AG04450 (cell line): ENCODE measurements at regions not wholly inside any gene's neighbourhood (a gene's known extent, or its start where the extent isn't known, plus 50 kb on each side); places are given as distances from the start of the nearest gene placed in this dataset.

Experiments
- CTCF ChIA-PET: fragments of 300-600, 350-600 bp; formaldehyde crosslinking; extraction: SDS; loops from one replicate; lab custom pipeline; 2022; ENCODE audit warnings: antibody characterized with exemption, inconsistent platforms; lab: Charles Lee
- POLR2A ChIA-PET: fragments of 350-600 bp; formaldehyde crosslinking; extraction: SDS; loops from one replicate; lab custom pipeline; 2021; ENCODE audit warnings: antibody characterized with exemption, inconsistent platforms; lab: Yijun Ruan, JAX
- DNase-seq: peaks from one replicate; pipeline ENCODE4 v3.0.0-alpha.2; 2011; ENCODE audit warnings: low read depth, low spot score
- H3K27ac ChIP-seq: one replicate; pipeline ENCODE4 v1.5.1; 2012; ENCODE audit warnings: low read depth, low read length, control low read depth
- H3K27me3 ChIP-seq: one replicate; pipeline ENCODE4 v1.6.0; 2012; ENCODE audit warnings: low read length; ENCODE audit not compliant: control insufficient read depth, insufficient read depth
- H3K4me3 ChIP-seq: 2 replicates; pipeline ENCODE4 v1.5.1; 2011; ENCODE audit warnings: mild to moderate bottlenecking, low read depth, low read length, control low read depth
- H3K9me3 ChIP-seq: 2 replicates; pipeline ENCODE4 v1.5.1; 2012; ENCODE audit warnings: low read length; ENCODE audit not compliant: control insufficient read depth, insufficient read depth
- CTCF ChIP-seq: IDR thresholded peaks from 2 replicates; pipeline ENCODE4 v1.5.1; 2011; ENCODE audit warnings: low read depth, low read length, control low read depth, inconsistent platforms

- DNase-seq, result no peak
- Histone ChIP-seq H3K27me3 (no peaks in the 10 kb centered on the region), H3K27ac (no peak overlapping the region), H3K9me3 (no peaks in the 10 kb centered on the region), H3K4me3 (no peak overlapping the region)
- ChIA-PET POLR2A (no interaction called here), CTCF (no interaction called here)
- TF ChIP-seq CTCF, result no peak
Observed at GRCh38 chr5:84518370-84518769, 133.7 kb upstream of the EDIL3 start.

DNA sequence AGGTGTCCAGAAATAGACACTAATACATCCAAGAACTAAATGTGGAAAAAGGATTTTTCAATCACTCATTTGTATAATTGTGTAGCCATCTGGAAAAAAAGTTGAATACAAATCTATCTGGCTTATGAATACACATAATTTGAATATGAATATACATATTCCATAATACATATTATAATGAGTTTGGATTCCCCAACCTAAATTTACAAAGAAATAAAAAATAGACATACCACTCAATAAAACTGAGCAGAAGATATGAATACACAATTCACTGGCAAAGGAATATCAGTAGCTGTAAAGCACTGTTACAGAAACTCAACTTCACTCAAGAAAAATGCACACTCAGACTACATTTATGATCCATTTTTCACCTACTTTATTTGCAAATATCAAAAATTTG lies 121.9 kb upstream of the EDIL3 start:
- H3K27me3 ChIP-seq, result no peaks in the 10 kb centered on the region
- H3K4me3 ChIP-seq, result no peak overlapping the region
- no peak for TF ChIP-seq CTCF
- H3K27ac ChIP-seq, result no peak overlapping the region
- no peak for DNase-seq
- H3K9me3 ChIP-seq, result no peaks in the 10 kb centered on the region
- ChIA-PET POLR2A (no interaction called here), CTCF (no interaction called here)

- Histone ChIP-seq H3K27ac (peak overlapping the region; percentile 53), H3K4me3 (no peak overlapping the region), H3K27me3 (no peaks in the 10 kb centered on the region), H3K9me3 (no peaks in the 10 kb centered on the region)
- POLR2A ChIA-PET, result no interaction called here
- DNase-seq, result peak; percentile 63
- TF ChIP-seq CTCF, result no peak
- CTCF ChIA-PET, result no interaction called here
Observed at GRCh38 chr5:84494453-84494852, 109.8 kb upstream of the EDIL3 start.

DNA sequence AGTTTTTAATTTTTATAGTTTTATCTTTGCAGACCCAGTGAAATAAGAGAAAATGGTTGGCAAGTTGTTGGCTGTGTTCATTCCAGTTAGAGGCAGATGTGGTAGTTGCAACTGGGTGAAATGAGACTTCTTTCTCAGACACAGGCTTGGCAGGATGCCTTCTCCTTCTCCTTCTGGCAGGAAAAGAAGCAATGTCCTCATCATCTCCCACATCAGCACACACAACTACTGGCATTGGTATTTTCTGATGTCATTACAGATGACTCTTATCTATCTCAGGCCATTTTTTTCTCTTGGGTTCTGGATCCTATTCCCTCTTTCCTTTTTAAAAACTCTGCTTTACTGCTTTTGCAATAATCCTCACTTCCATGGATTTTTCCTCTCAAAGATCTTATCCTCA lies 103.3 kb upstream of the EDIL3 start:
- peak; percentile 82 for DNase-seq
- Histone ChIP-seq H3K27ac (no peak overlapping the region), H3K9me3 (no peaks in the 10 kb centered on the region), H3K4me3 (no peak overlapping the region), H3K27me3 (no peaks in the 10 kb centered on the region)
- ChIA-PET POLR2A (no interaction called here), CTCF (no interaction called here)
- no peak for TF ChIP-seq CTCF

- Histone ChIP-seq H3K27ac (no peak overlapping the region), H3K9me3 (no peaks in the 10 kb centered on the region), H3K27me3 (no peaks in the 10 kb centered on the region), H3K4me3 (no peak overlapping the region)
- ChIA-PET POLR2A (no interaction called here), CTCF (no interaction called here)
- no peak for DNase-seq
- TF ChIP-seq CTCF, result no peak
Observed at GRCh38 chr5:84480873-84481637, 96.4 kb upstream of the EDIL3 start.
